ENCODE measurements at regions not wholly inside any gene's neighbourhood (a gene's known extent, or its start where the extent isn't known, plus 50 kb on each side); places are given as distances from the start of the nearest gene placed in this dataset.

GRCh38 chr12:24460099-24460498 is 488.8 kb downstream of the BCAT1 start:
- Histone ChIP-seq H3K9me3 (ENCODE audit: low read length) (no peaks in the 10 kb centered on the region), H3K27me3 (ENCODE audit: control insufficient read depth in 1 of 2, insufficient read depth in 2 of 2, low read length in 2 of 2) (no peaks in the 10 kb centered on the region), H3K4me1 (ENCODE audit: insufficient read depth, low read length) (no peaks in the 10 kb centered on the region), H3K36me3 (ENCODE audit: insufficient read depth, low read length) (no peaks in the 10 kb centered on the region), H3K4me3 (ENCODE audit: low read depth in 1 of 2, low read length in 2 of 2) (no peak overlapping the region), H3K27ac (ENCODE audit: low read depth, low read length) (no peak overlapping the region), H3K9ac (ENCODE audit: low read length) (no peak overlapping the region)

- Histone ChIP-seq H3K27me3 (ENCODE audit: control insufficient read depth in 1 of 2, insufficient read depth in 2 of 2, low read length in 2 of 2) (no peaks in the 10 kb centered on the region), H3K4me1 (ENCODE audit: insufficient read depth, low read length) (no peaks in the 10 kb centered on the region), H3K36me3 (ENCODE audit: insufficient read depth, low read length) (no peaks in the 10 kb centered on the region), H3K27ac (ENCODE audit: low read depth, low read length) (no peak overlapping the region), H3K9me3 (ENCODE audit: low read length) (no peaks in the 10 kb centered on the region), H3K4me3 (ENCODE audit: low read depth in 1 of 2, low read length in 2 of 2) (no peak overlapping the region), H3K9ac (ENCODE audit: low read length) (no peak overlapping the region)
Observed at GRCh38 chr12:24455811-24456210, 493.1 kb downstream of the BCAT1 start.

DNA sequence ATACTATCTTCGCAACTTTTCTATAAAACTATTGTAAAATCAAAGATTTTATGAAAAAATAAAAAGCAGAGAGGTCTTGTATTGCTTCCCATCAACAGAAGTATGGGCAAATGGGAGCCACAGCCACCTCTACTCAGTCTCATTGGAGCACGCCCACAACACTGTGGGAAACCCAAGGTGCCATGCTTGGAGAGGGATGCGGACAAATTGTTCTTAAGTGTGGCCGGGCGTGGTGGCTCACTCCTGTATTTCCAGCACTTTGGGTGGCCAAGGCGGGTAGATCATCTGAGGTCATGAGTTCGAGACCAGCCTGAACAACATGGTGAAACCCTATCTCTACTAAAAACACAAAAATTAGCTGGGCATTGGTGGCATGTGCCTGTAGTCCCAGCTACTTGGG is 498.2 kb upstream of the SOX5 start:
- no peaks in the 10 kb centered on the region for H3K27me3 ChIP-seq (ENCODE audit: control insufficient read depth in 1 of 2, insufficient read depth in 2 of 2, low read length in 2 of 2)
- no peak overlapping the region for H3K4me3 ChIP-seq (ENCODE audit: low read depth in 1 of 2, low read length in 2 of 2)
- no peak overlapping the region for H3K9ac ChIP-seq (ENCODE audit: low read length)
- no peak overlapping the region for H3K27ac ChIP-seq (ENCODE audit: low read depth, low read length)
- no peaks in the 10 kb centered on the region for H3K4me1 ChIP-seq (ENCODE audit: insufficient read depth, low read length)
- H3K36me3 ChIP-seq (ENCODE audit: insufficient read depth, low read length), result no peaks in the 10 kb centered on the region
- no peaks in the 10 kb centered on the region for H3K9me3 ChIP-seq (ENCODE audit: low read length)

- no peak overlapping the region for H3K4me3 ChIP-seq (ENCODE audit: low read depth in 1 of 2, low read length in 2 of 2)
- H3K27me3 ChIP-seq (ENCODE audit: control insufficient read depth in 1 of 2, insufficient read depth in 2 of 2, low read length in 2 of 2), result no peaks in the 10 kb centered on the region
- H3K36me3 ChIP-seq (ENCODE audit: insufficient read depth, low read length), result no peaks in the 10 kb centered on the region
- no peaks in the 10 kb centered on the region for H3K9me3 ChIP-seq (ENCODE audit: low read length)
- no peak overlapping the region for H3K9ac ChIP-seq (ENCODE audit: low read length)
- H3K4me1 ChIP-seq (ENCODE audit: insufficient read depth, low read length), result no peaks in the 10 kb centered on the region
- H3K27ac ChIP-seq (ENCODE audit: low read depth, low read length), result no peak overlapping the region
Observed at GRCh38 chr12:24446287-24446686, 496.8 kb upstream of the SOX5 start.

GRCh38 chr12:24444634-24445033 is 495.2 kb upstream of the SOX5 start:
- Histone ChIP-seq H3K4me1 (ENCODE audit: insufficient read depth, low read length) (no peaks in the 10 kb centered on the region), H3K27ac (ENCODE audit: low read depth, low read length) (no peak overlapping the region), H3K36me3 (ENCODE audit: insufficient read depth, low read length) (no peaks in the 10 kb centered on the region), H3K4me3 (ENCODE audit: low read depth in 1 of 2, low read length in 2 of 2) (no peak overlapping the region), H3K27me3 (ENCODE audit: control insufficient read depth in 1 of 2, insufficient read depth in 2 of 2, low read length in 2 of 2) (no peaks in the 10 kb centered on the region), H3K9ac (ENCODE audit: low read length) (no peak overlapping the region), H3K9me3 (ENCODE audit: low read length) (no peaks in the 10 kb centered on the region)

- H3K27ac ChIP-seq (ENCODE audit: low read depth, low read length), result no peak overlapping the region
- H3K4me1 ChIP-seq (ENCODE audit: insufficient read depth, low read length), result no peaks in the 10 kb centered on the region
- no peaks in the 10 kb centered on the region for H3K9me3 ChIP-seq (ENCODE audit: low read length)
- no peak overlapping the region for H3K9ac ChIP-seq (ENCODE audit: low read length)
- no peaks in the 10 kb centered on the region for H3K36me3 ChIP-seq (ENCODE audit: insufficient read depth, low read length)
- no peak overlapping the region for H3K4me3 ChIP-seq (ENCODE audit: low read depth in 1 of 2, low read length in 2 of 2)
- H3K27me3 ChIP-seq (ENCODE audit: control insufficient read depth in 1 of 2, insufficient read depth in 2 of 2, low read length in 2 of 2), result no peaks in the 10 kb centered on the region
Observed at GRCh38 chr12:24441458-24441857, 492.0 kb upstream of the SOX5 start.

DNA sequence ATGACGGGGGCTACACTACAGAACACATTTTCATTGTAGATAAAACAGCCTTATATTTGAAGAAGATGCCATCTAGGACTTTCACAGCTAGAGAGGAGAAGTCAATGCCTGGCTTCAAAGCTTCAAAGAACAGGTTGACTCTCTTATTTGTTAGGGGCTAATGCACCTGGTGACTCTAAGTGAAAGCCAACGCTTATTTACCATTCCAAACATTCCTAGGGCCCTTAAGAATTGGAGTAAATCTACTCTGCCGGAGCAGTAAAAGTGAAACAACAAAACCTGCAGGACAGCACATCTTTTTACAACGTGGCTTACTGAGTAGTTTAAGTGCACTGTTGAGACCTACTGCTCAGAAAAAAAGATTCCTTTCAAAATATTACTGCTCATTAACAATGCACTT is 487.2 kb upstream of the SOX5 start:
- no peak overlapping the region for H3K9ac ChIP-seq (ENCODE audit: low read length)
- no peaks in the 10 kb centered on the region for H3K36me3 ChIP-seq (ENCODE audit: insufficient read depth, low read length)
- no peaks in the 10 kb centered on the region for H3K27me3 ChIP-seq (ENCODE audit: control insufficient read depth in 1 of 2, insufficient read depth in 2 of 2, low read length in 2 of 2)
- H3K4me3 ChIP-seq (ENCODE audit: low read depth in 1 of 2, low read length in 2 of 2), result no peak overlapping the region
- no peak overlapping the region for H3K27ac ChIP-seq (ENCODE audit: low read depth, low read length)
- H3K4me1 ChIP-seq (ENCODE audit: insufficient read depth, low read length), result no peaks in the 10 kb centered on the region
- H3K9me3 ChIP-seq (ENCODE audit: low read length), result no peaks in the 10 kb centered on the region

GRCh38 chr12:24431872-24432271 is 482.4 kb upstream of the SOX5 start:
- Histone ChIP-seq H3K4me3 (ENCODE audit: low read depth in 1 of 2, low read length in 2 of 2) (no peak overlapping the region), H3K4me1 (ENCODE audit: insufficient read depth, low read length) (no peaks in the 10 kb centered on the region), H3K9ac (ENCODE audit: low read length) (no peak overlapping the region), H3K27ac (ENCODE audit: low read depth, low read length) (no peak overlapping the region), H3K9me3 (ENCODE audit: low read length) (no peaks in the 10 kb centered on the region), H3K36me3 (ENCODE audit: insufficient read depth, low read length) (no peaks in the 10 kb centered on the region), H3K27me3 (ENCODE audit: control insufficient read depth in 1 of 2, insufficient read depth in 2 of 2, low read length in 2 of 2) (no peaks in the 10 kb centered on the region)

DNA sequence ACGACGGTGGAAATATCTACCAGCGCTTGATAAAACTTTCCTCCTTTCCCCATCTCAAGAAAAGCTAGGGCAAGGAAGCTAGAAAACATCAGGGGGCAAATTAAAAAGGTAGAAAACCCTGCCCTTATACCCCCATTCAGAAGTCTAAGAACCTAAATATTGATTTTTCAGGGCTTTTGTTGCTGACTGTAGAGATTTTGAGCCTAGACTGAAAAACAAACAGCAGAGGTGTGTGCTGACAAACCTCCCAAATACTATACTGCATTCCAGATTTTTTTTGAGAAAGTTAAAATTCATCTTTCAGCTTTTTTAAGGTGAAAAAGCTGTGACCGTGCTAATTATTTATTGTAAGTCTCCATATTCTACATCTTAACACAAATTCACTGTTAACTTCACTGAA is 478.3 kb upstream of the SOX5 start:
- Histone ChIP-seq H3K27me3 (ENCODE audit: control insufficient read depth in 1 of 2, insufficient read depth in 2 of 2, low read length in 2 of 2) (no peaks in the 10 kb centered on the region), H3K4me3 (ENCODE audit: low read depth in 1 of 2, low read length in 2 of 2) (no peak overlapping the region), H3K27ac (ENCODE audit: low read depth, low read length) (no peak overlapping the region), H3K9me3 (ENCODE audit: low read length) (no peaks in the 10 kb centered on the region), H3K36me3 (ENCODE audit: insufficient read depth, low read length) (no peaks in the 10 kb centered on the region), H3K9ac (ENCODE audit: low read length) (no peak overlapping the region), H3K4me1 (ENCODE audit: insufficient read depth, low read length) (no peaks in the 10 kb centered on the region)

- Histone ChIP-seq H3K27ac (ENCODE audit: low read depth, low read length) (no peak overlapping the region), H3K4me1 (ENCODE audit: insufficient read depth, low read length) (no peaks in the 10 kb centered on the region), H3K27me3 (ENCODE audit: control insufficient read depth in 1 of 2, insufficient read depth in 2 of 2, low read length in 2 of 2) (no peaks in the 10 kb centered on the region), H3K9me3 (ENCODE audit: low read length) (no peaks in the 10 kb centered on the region), H3K36me3 (ENCODE audit: insufficient read depth, low read length) (no peaks in the 10 kb centered on the region), H3K4me3 (ENCODE audit: low read depth in 1 of 2, low read length in 2 of 2) (no peak overlapping the region), H3K9ac (ENCODE audit: low read length) (no peak overlapping the region)
Observed at GRCh38 chr12:24425601-24425970, 476.1 kb upstream of the SOX5 start.

DNA sequence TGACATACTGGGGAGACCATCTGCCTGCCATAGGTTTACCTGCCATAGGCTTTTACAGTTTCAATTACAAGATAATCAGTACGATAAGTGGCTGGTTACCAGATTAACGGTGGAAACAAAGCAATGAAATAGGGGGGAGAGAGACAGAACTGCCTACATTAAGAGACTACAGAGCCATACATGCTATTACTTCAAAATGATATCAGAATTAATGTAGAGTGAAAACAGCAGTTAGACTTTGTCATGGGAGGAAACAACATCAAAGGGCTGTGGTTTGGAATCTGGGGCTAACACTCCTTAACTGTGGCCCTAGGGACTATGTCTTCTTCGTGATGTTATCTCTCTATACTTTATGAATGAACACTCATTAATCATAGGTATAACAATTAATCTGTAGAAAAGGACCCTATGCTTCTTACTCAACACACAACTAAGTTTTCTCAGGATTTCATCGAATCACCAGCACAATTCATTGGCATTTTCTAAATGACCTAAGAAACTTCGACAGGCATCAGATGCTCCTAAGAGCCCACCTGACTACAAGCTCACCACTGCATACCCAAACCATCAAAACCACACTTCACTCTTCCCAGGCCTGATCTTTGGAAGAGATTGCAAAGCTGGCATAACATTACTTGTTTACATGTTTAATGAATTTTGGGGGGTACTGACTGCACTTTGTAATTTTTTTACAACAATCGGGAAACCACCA is 475.6 kb upstream of the SOX5 start:
- H3K4me1 ChIP-seq (ENCODE audit: insufficient read depth, low read length), result no peaks in the 10 kb centered on the region
- no peaks in the 10 kb centered on the region for H3K27me3 ChIP-seq (ENCODE audit: control insufficient read depth in 1 of 2, insufficient read depth in 2 of 2, low read length in 2 of 2)
- no peaks in the 10 kb centered on the region for H3K36me3 ChIP-seq (ENCODE audit: insufficient read depth, low read length)
- no peak overlapping the region for H3K9ac ChIP-seq (ENCODE audit: low read length)
- H3K27ac ChIP-seq (ENCODE audit: low read depth, low read length), result no peak overlapping the region
- H3K9me3 ChIP-seq (ENCODE audit: low read length), result no peaks in the 10 kb centered on the region
- H3K4me3 ChIP-seq (ENCODE audit: low read depth in 1 of 2, low read length in 2 of 2), result no peak overlapping the region

DNA sequence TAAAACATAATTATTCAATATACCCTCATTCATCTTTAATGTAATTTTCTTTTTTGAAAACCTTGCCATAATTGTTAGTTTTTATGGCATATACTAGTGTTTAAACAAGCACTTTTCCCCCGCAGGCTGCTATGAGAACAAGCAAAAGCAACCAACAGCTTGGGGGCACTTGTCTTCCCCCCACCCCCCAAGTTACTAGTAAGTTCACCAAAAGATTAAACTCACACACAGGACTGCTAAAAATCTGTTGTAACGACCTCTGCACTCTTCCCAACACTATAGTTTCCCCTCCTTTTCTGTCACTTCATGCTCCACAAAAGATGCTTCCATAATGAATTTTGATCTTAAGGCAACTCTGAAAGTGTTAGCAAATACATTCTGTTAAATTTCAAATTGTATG is 474.9 kb upstream of the SOX5 start:
- H3K27ac ChIP-seq (ENCODE audit: low read depth, low read length), result no peak overlapping the region
- H3K9me3 ChIP-seq (ENCODE audit: low read length), result no peaks in the 10 kb centered on the region
- no peak overlapping the region for H3K9ac ChIP-seq (ENCODE audit: low read length)
- H3K4me3 ChIP-seq (ENCODE audit: low read depth in 1 of 2, low read length in 2 of 2), result no peak overlapping the region
- H3K27me3 ChIP-seq (ENCODE audit: control insufficient read depth in 1 of 2, insufficient read depth in 2 of 2, low read length in 2 of 2), result no peaks in the 10 kb centered on the region
- no peaks in the 10 kb centered on the region for H3K4me1 ChIP-seq (ENCODE audit: insufficient read depth, low read length)
- H3K36me3 ChIP-seq (ENCODE audit: insufficient read depth, low read length), result no peaks in the 10 kb centered on the region
